HG02981 (cell line): ENCODE measurements at regions not wholly inside any gene's neighbourhood (a gene's known extent, or its start where the extent isn't known, plus 50 kb on each side); places are given as distances from the start of the nearest gene placed in this dataset.
"Not testable (repeated sequence)": the region's sequence is repeated elsewhere in the genome, so short reads cannot be mapped to it uniquely, and the experiment has no call there.

Source experiments
- ATAC-seq: cut with Tn5 transposase; IDR thresholded peaks from one replicate; pipeline ENCODE4 v1.9.1; 2021; ENCODE audit warnings: mild to moderate bottlenecking, moderate library complexity; ENCODE audit not compliant: unreplicated experiment

DNA sequence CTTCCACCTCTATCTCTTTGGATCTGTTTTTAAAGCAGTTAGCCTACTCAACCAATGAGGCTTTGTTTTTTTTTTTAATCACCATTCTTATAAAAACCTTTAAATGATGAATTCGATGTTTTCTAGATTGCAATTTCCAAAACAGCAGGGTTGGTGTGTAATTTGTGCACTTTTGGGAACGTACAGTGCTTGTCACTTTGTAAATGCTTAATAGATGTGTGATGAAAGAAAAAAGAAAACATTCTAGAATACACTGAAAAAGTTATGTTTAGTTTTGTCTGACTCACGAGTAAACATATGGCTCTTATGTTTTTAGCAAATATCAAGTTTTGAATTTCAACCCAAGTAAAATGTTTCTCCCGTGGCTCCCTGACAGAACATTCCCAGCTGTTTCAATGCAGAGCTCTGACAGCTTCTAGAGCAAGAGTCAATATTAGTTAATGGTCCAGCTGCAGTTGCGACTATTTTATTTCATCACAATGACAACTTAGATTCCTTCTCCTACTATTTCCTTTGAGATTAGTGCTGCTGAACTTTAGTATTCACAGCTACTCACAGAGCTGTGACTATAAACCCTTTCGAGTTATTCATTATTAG is 362.5 kb upstream of the ADAMTS5 start:
- no peak for ATAC-seq

DNA sequence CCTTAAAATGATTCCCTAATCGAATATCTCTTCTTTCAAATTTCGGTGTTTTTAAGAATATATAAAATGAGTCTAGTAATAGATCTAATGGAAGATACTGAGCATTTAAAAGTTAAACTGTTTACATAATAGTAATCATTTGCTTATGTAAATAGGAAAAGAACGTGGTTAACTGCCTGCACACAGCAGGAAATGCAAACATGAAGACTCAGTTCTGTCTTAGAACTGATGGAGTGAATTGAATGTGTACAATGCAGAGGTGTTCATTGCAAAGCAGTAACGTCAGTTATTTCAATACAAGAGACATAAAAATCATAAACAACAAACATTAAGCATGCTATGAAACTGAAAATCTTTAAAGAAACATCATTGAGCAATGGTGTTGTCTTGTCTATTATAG is 359.4 kb upstream of the ADAMTS5 start:
- ATAC-seq, result no peak

- no peak for ATAC-seq
These were observed 356.4 kb upstream of the ADAMTS5 start for GRCh38 chr21:27323331-27323730.

DNA sequence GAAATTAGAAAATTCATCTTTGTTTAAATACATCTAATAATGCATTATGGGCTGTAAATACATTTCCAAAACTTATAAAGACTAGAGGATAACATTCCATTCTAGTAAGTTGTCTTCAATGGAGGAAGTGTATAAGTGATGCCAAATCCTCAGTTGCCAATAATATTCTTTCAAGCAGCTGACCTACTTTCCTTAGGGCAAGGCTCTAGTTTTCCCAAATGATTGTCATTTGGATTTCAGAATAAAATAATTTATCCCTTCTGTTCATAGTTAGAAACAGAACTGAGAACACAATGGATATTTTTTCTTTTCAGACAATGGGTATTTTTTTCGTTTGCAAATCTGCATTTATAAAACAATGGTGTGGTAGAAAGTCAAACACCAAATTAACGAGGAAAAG is 354.9 kb upstream of the ADAMTS5 start:
- ATAC-seq, result no peak

GRCh38 chr21:27320868-27321267 is 354.0 kb upstream of the ADAMTS5 start:
- ATAC-seq, result no peak

DNA sequence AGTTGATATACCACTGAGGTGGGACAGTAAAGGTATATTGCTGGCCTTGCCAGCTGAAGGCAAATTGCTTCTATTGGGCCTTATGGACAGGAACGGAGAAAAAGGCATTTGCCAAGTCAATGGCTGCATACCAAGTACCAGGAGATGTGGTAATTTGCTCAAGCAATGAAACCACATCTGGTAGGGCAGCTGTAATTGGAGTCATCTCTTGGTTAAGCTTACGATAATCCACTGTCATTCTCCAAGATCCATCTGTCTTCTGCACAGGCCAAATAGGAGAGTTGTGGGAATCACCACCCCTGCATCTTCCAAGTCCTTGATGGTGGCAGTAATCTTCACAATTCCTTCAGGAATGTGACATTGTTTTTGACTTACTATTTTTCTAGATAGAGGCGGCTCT is 350.7 kb upstream of the ADAMTS5 start:
- not testable (repeated sequence) for ATAC-seq

DNA sequence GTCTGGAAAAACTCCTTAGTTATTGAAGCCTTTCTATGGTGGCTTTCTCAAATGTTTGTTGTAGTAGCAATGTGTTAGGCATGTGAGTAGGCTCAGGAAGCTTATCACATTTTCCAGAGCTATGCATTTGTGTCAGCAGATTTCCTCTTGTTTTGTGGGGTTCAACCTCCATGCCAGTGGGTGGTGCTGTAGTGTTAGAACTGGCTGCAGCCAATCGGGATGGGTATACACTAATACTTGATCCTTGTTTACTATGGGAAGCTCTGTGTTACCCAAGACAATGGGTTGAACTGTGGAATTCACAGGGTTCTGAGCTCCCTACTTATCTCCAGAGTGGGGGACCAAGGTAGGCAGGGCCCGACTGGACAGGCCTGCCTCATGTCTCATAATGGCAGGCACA is 348.5 kb upstream of the ADAMTS5 start:
- no peak for ATAC-seq

DNA sequence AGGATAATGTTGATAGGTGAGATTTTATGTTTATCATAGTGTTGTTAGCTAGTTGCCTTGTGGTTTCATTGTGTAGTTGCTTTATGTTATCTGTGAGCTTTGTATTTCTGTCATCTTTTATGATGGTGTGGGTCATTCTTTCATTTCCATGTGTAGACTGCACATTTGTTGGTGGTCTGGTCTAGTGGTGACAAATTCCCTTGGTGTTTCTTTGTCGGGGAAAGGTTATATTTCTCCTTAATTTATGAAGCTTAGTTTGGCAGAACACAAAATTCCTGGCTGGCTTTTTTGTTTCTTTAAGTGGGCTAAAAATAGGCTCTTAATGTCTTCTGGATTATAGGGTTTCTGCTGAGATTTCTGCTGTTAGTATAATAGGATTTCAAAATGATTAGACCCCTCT is 347.2 kb upstream of the ADAMTS5 start:
- ATAC-seq, result no peak

DNA sequence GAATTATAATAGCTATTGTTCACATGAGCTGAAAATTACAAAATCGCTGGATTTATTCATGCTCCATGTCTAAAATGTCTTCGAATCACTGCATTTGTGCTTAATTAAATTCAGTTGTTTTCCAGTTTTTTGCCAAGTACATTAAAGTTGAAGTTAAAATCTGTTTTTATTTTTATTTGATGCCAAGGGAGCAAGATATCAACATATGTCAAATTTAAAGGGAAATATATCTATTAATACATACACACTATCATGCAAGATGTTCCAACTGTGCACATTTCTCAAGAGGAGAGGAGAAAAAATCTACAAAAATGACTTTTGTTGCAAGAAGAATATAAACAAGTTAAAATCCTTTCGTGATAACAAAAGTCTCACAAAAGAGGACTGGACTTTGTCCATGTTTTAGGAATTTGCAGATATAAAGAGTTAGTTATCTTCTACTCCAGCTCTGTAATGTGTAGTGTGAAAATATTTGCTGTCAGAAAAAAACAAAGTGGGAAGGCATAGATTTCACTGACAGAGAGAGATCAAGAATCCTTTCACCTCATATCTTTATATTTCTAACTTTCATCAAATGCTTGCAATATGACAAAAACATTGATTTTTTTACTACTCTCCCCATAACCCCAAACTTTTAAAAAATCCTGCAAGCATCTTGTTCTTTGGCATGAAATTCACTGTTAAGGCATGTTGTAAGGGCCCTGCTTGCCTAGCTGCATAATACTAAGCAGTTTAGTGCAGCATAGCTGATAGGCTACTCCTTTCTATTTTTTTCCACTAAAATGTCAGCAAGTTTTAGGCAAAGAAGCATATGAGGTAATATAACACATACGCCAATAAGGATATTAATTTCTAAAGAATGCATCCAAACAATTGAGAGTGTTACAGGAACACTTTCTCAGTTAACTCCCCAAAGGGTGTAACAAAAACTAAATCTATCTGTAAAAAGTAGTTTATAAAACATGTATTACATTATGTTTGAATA is 340.2 kb upstream of the ADAMTS5 start:
- ATAC-seq, result no peak

- ATAC-seq, result no peak
These were observed 339.3 kb upstream of the ADAMTS5 start for GRCh38 chr21:27306206-27306605.

DNA sequence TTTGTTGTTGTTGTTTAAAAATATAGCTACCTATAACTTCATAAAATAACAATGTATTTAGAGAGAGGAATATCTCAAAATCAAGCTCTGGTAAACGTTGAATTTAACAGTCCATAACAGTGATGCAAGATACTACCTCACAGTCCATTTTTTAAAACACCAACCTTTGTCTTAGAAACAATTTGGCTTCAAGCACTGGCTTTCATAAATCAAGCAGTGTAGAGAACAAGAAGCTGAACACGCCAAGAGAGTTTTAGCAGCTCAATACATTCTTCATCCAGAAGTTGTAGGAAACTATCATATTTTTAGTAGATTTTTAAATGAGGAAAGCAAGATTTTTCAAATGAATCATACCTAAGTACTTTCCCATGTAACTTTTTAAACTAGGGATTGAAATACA is 334.3 kb upstream of the ADAMTS5 start:
- ATAC-seq, result no peak

- no peak for ATAC-seq
These were observed 333.9 kb upstream of the ADAMTS5 start for GRCh38 chr21:27300770-27301169.

- no peak for ATAC-seq
These were observed 331.6 kb upstream of the ADAMTS5 start for GRCh38 chr21:27298465-27298864.

DNA sequence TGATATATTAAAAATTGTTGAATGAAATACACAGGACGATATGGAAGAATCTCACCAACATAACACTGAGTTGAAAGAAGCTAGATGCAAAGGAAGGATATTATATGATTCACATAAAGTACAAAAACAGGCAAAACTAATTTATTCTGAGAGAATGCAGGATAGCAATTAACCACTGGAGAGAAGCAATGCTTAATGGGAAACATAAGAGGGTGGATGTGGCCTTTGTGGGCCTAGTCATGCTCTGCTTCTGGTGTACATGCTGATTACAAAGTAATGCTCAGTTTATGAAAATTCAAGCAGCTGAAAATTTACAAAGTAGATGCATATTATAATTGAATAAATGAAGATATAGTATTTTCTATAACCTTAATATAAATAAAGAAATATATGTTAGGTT is 326.4 kb upstream of the ADAMTS5 start:
- no peak for ATAC-seq

- ATAC-seq, result no peak
These were observed 325.9 kb upstream of the ADAMTS5 start for GRCh38 chr21:27292783-27293182.

GRCh38 chr21:27292229-27292628 is 325.3 kb upstream of the ADAMTS5 start:
- no peak for ATAC-seq

DNA sequence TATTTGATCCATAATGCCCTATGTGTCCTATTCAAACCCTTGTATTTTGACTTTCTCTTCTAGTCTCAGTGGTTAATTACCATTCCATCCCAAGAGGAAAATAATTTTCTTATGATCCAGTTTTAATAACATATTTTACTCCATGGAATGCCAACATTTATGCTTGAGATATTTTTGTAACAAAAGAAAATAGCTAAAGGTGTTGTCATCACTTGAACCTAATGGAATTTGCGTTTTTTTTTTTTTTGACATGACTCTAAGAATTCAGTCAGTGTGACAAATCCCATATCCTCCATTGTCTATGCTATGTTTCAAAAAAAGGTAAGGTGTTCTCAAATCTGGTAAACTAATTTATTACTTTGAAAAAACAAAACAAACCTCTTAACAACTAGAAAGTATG is 324.1 kb upstream of the ADAMTS5 start:
- no peak for ATAC-seq

DNA sequence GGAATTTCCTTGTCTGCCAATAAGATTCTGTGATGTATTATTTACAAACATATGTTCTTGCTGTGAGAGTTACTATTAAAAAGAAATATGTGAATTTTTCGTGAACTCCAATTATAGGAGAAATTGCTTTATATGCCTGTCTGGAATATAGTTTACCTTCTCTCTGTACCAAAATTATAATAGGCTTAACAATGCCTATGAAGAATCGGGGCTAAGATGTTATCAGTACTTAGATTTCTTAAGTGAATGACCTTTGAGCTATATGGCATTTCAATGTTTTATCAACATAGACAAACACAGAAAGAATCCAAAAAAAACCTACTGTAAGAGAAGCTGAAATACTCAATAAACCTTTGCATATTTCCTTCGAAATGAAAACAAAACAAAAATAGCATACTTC is 323.1 kb upstream of the ADAMTS5 start:
- no peak for ATAC-seq

GRCh38 chr21:27286760-27287159 is 319.9 kb upstream of the ADAMTS5 start:
- ATAC-seq, result no peak

GRCh38 chr21:27277110-27277509 is 310.2 kb upstream of the ADAMTS5 start:
- no peak for ATAC-seq

GRCh38 chr21:27275294-27275927 is 308.5 kb upstream of the ADAMTS5 start:
- ATAC-seq, result no peak

DNA sequence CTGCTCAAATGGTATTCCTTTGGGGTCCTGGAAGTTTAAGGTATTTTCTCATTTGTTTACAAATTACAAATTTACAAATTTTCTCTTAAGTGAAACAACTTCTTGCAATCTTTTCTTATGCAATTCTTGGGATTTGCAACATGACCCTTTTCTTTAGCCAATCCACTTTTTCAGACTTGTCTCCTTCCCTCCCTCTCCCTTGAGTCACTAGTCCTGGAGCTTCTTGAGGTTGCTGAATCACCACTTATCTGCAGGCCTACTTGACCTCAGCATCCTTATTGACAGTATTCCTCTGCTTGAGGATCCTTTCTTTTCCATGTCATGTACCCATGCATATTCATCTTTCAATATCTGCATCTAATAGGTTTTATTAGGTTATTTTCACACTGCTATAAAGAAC is 302.8 kb upstream of the ADAMTS5 start:
- ATAC-seq, result no peak
